Activated CD4-positive, alpha-beta T cell treated with anti-CD3 and anti-CD28 coated beads for 36 hours (primary cell): ENCODE measurements at regions not wholly inside any gene's neighbourhood (a gene's known extent, or its start where the extent isn't known, plus 50 kb on each side); places are given as distances from the start of the nearest gene placed in this dataset.
A peak's percentile ranks its signal among the peaks of the same experiment; 100 is the strongest.

Experiments
- ATAC-seq: fragments of 200-7000 bp; cut with Tn5 transposase; one replicate; pipeline ENCODE4 v1.10.0; 2021; ENCODE audit warnings: mild to moderate bottlenecking, moderate library complexity
- CTCF ChIA-PET: fragments of 350-600 bp; sonication (Branson Sonifier 250); formaldehyde crosslinking; loops from one replicate; lab custom pipeline; 2021; ENCODE audit warnings: antibody characterized with exemption; lab: Charles Lee
- POLR2A ChIA-PET: fragments of 350-600 bp; sonication (Branson Sonifier 250); formaldehyde crosslinking; loops from one replicate; lab custom pipeline; 2021; ENCODE audit warnings: antibody characterized with exemption, inconsistent platforms; lab: Charles Lee
- DNase-seq: peaks from one replicate; pipeline ENCODE4 v3.0.0-alpha.2; 2020
- H3K27ac Mint-ChIP-seq: one replicate; pipeline ENCODE4 v1.8.0; 2021; ENCODE audit warnings: mixed read lengths
- H3K27me3 Mint-ChIP-seq: one replicate; pipeline ENCODE4 v1.8.0; 2021; ENCODE audit warnings: mixed read lengths
- H3K36me3 Mint-ChIP-seq: one replicate; pipeline ENCODE4 v1.8.0; 2021; ENCODE audit warnings: low read depth, mixed read lengths
- H3K4me1 Mint-ChIP-seq: one replicate; pipeline ENCODE4 v1.8.0; 2021; ENCODE audit warnings: mixed read lengths
- H3K4me3 Mint-ChIP-seq: one replicate; pipeline ENCODE4 v1.8.0; 2021; ENCODE audit warnings: mild to moderate bottlenecking, moderate library complexity, mixed read lengths
- H3K9me3 Mint-ChIP-seq: one replicate; pipeline ENCODE4 v1.8.0; 2021; ENCODE audit warnings: low read depth, mixed read lengths
- intact Hi-C, 2 experiments: fragments of 100-400 bp; cut with DNase I in 1 of 2; cut with micrococcal nuclease in 1 of 2; formaldehyde crosslinking; loops; one replicate each; pipeline versions ENCODE4 v1.14.2 to v1.15.1; 2022 to 2024; cut with DNase I, micrococcal nuclease

DNA sequence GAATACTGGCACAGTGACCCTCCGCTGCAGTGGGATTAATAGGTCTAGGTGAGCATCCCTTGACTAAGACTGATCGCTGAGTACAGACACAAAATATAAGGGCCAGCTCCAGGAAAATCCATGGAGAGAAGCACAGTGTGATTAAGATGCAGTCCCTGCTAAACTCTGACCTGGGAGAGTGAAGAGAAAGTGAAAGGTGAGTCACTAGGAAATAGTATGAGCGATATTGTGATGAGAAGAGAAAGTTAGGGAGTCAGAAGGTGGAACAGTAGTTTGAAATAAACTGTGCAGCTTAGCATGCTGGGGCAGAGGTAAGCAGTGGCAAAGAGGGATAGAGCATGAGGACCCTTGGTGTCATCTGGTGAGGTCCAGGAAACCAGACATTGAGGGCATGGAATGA lies 278.6 kb upstream of the MAP3K7 start:
- intact Hi-C loops = loop anchor here in 1 of 2 experiments (10.0 kb wide), 1 partner anchor 251 kb away; no protein-coding TSS in a partner anchor
- Mint-ChIP-seq H3K4me1 (peaks cover 4% of the 10 kb centered on the region), H3K36me3 (no peaks in the 10 kb centered on the region), H3K4me3 (no peak overlapping the region), H3K27ac (no peak overlapping the region), H3K9me3 (no peaks in the 10 kb centered on the region), H3K27me3 (peaks cover 6% of the 10 kb centered on the region)
- peak; percentile 81 for ATAC-seq
- CTCF ChIA-PET = interaction anchor here (0.8 kb wide), 1 partner anchor 1506 kb away, joined by 3 read pairs; no protein-coding TSS in a partner anchor
- DNase-seq = no peak
- POLR2A ChIA-PET = no interaction called here

- no peak for ATAC-seq
- Mint-ChIP-seq H3K36me3 (no peaks in the 10 kb centered on the region), H3K4me3 (no peak overlapping the region), H3K4me1 (peaks cover 4% of the 10 kb centered on the region), H3K27ac (no peak overlapping the region), H3K27me3 (peaks cover 5% of the 10 kb centered on the region), H3K9me3 (no peaks in the 10 kb centered on the region)
- intact Hi-C loops = loop anchor here (2.0 to 10.0 kb wide), 2 partner anchors 248 to 254 kb away; no protein-coding TSS in a partner anchor
- CTCF ChIA-PET = no interaction called here
- no peak for DNase-seq
- POLR2A ChIA-PET = no interaction called here
Observed at GRCh38 chr6:90863043-90863442, 276.2 kb upstream of the MAP3K7 start.

DNA sequence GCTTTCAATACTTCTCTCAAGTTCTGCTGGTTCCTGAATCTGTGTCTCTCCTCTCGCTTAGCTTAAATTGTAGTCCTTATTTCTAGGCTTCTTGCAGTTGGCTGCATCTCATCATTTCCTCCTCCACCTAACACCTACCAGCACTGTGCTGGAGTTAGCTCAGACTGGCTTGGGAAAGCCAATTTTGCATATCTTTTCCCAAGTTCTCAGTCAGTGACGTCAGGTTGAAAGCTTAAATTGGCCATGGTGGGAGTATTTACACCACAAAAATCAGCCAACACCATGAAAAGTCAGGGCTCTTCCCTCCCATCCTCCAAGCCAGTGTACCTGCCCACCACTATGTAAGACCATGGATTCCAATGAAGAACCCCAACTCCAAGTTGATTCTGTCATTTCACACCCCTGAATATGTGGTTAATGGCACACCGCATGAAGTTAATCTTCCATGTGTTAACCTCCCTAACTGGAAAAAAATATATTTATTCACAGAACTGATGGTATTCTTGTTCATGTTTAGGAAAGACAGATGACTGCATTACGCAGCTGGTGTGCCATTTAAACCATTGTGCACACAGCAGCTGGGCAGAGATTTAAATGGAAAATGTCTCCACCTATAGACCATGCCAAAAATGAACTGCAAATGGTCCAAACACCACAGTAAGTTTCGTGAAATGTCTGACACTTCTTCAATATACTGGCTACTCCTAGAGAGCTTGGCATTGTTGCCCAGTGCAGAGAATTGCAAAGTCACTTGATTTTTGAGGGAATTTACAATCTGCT lies 274.1 kb upstream of the MAP3K7 start:
- POLR2A ChIA-PET = no interaction called here
- no peaks in the 10 kb centered on the region for H3K36me3 Mint-ChIP-seq
- intact Hi-C loops = loop anchor here in 1 of 2 experiments (10.0 kb wide), 1 partner anchor 246 kb away; no protein-coding TSS in a partner anchor
- H3K4me3 Mint-ChIP-seq = no peak overlapping the region
- no peaks in the 10 kb centered on the region for H3K9me3 Mint-ChIP-seq
- CTCF ChIA-PET = interaction anchor here (0.8 kb wide), 1 partner anchor 25 kb away, joined by 3 read pairs; no protein-coding TSS in a partner anchor
- H3K4me1 Mint-ChIP-seq = peaks cover 4% of the 10 kb centered on the region
- no peak overlapping the region for H3K27ac Mint-ChIP-seq
- no peak for DNase-seq
- ATAC-seq = peak; percentile 47
- peaks cover 10% of the 10 kb centered on the region for H3K27me3 Mint-ChIP-seq

GRCh38 chr6:90859612-90860011 lies 272.7 kb upstream of the MAP3K7 start:
- ChIA-PET CTCF (interaction anchor here (1.0 to 1.2 kb wide), 2 partner anchors 9 to 14 kb away, joined by 3 to 5 read pairs; no protein-coding TSS in a partner anchor), POLR2A (no interaction called here)
- no peak overlapping the region for H3K27ac Mint-ChIP-seq
- peaks cover 15% of the 10 kb centered on the region for H3K27me3 Mint-ChIP-seq
- intact Hi-C loops = loop anchor here in 1 of 2 experiments (10.0 kb wide), 1 partner anchor 245 kb away; no protein-coding TSS in a partner anchor
- ATAC-seq = no peak
- no peak overlapping the region for H3K4me3 Mint-ChIP-seq
- no peak for DNase-seq
- H3K4me1 Mint-ChIP-seq = peaks cover 4% of the 10 kb centered on the region
- no peaks in the 10 kb centered on the region for H3K9me3 Mint-ChIP-seq
- no peaks in the 10 kb centered on the region for H3K36me3 Mint-ChIP-seq

DNA sequence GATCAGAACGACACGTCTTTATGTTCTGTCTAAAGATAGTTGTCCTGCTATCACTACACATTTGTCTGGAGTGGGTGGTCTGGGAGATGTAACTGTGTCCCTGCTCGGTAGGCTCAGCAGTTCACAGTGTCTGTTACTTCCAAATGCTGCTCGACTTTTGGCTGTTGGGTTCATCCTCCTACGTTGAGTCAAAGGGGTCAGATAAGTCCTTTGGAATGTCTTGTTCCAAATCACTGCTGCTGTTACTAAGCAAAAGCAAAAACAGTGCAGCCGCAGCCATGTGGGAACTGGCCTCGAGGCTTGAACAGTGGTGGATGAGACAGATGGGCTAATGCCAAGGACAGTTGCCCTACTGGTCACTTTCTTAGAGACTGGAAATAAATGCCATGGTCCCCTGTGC lies 272.2 kb upstream of the MAP3K7 start:
- intact Hi-C loops = no loop called here
- H3K27me3 Mint-ChIP-seq = peaks cover 18% of the 10 kb centered on the region
- no peak overlapping the region for H3K4me3 Mint-ChIP-seq
- ChIA-PET POLR2A (no interaction called here), CTCF (interaction anchor here (1.0 kb wide), 1 partner anchor 9 kb away, joined by 5 read pairs; no protein-coding TSS in a partner anchor)
- no peak overlapping the region for H3K27ac Mint-ChIP-seq
- H3K9me3 Mint-ChIP-seq = no peaks in the 10 kb centered on the region
- no peaks in the 10 kb centered on the region for H3K36me3 Mint-ChIP-seq
- DNase-seq (no peak), ATAC-seq (no peak)
- peaks cover 4% of the 10 kb centered on the region for H3K4me1 Mint-ChIP-seq

- intact Hi-C loops = no loop called here
- ChIA-PET CTCF (interaction anchor here (0.9 to 1.3 kb wide), 2 partner anchors 8 to 12 kb away, joined by 3 to 4 read pairs; no protein-coding TSS in a partner anchor), POLR2A (no interaction called here)
- Mint-ChIP-seq H3K9me3 (no peaks in the 10 kb centered on the region), H3K27me3 (peaks cover 5% of the 10 kb centered on the region), H3K36me3 (no peaks in the 10 kb centered on the region), H3K4me3 (no peak overlapping the region), H3K27ac (no peak overlapping the region), H3K4me1 (no peaks in the 10 kb centered on the region)
- DNase-seq (no peak), ATAC-seq (no peak)
Observed at GRCh38 chr6:90849686-90850085, 262.8 kb upstream of the MAP3K7 start.

DNA sequence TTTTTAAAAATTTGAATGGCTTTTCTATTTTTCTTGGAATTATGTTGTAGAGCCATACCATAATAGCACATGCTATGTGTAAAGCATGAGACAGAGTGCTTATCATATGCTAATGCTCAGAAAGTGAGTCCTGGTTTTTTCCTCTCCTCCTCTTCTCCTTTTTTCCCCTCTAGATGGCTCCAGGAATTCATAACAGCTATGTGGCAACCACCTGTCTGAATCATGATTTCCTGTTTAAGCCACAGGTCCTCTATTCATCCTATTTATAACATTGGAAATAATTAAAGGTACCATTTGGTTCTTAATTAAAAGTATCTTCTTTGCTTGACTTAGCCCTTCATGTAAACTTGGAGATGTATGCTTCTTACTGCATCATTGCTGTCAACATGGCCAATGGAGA lies 260.0 kb upstream of the MAP3K7 start:
- POLR2A ChIA-PET = no interaction called here
- CTCF ChIA-PET = no interaction called here
- DNase-seq (no peak), ATAC-seq (no peak)
- no peak overlapping the region for H3K27ac Mint-ChIP-seq
- H3K4me1 Mint-ChIP-seq = no peaks in the 10 kb centered on the region
- H3K4me3 Mint-ChIP-seq = no peak overlapping the region
- H3K9me3 Mint-ChIP-seq = no peaks in the 10 kb centered on the region
- H3K36me3 Mint-ChIP-seq = no peaks in the 10 kb centered on the region
- peaks cover 4% of the 10 kb centered on the region for H3K27me3 Mint-ChIP-seq
- intact Hi-C loops = no loop called here

GRCh38 chr6:90835596-90836212 lies 248.8 kb upstream of the MAP3K7 start:
- DNase-seq (no peak), ATAC-seq (no peak)
- no peak overlapping the region for H3K27ac Mint-ChIP-seq
- no peaks in the 10 kb centered on the region for H3K4me1 Mint-ChIP-seq
- H3K4me3 Mint-ChIP-seq = no peak overlapping the region
- ChIA-PET POLR2A (no interaction called here), CTCF (no interaction called here)
- peaks cover 14% of the 10 kb centered on the region for H3K27me3 Mint-ChIP-seq
- no peaks in the 10 kb centered on the region for H3K9me3 Mint-ChIP-seq
- intact Hi-C loops = no loop called here
- no peaks in the 10 kb centered on the region for H3K36me3 Mint-ChIP-seq

GRCh38 chr6:90829311-90829710 lies 242.4 kb upstream of the MAP3K7 start:
- POLR2A ChIA-PET = no interaction called here
- H3K36me3 Mint-ChIP-seq = no peaks in the 10 kb centered on the region
- DNase-seq (no peak), ATAC-seq (no peak)
- H3K9me3 Mint-ChIP-seq = peaks cover 1% of the 10 kb centered on the region
- H3K27me3 Mint-ChIP-seq = peaks cover 20% of the 10 kb centered on the region
- H3K4me3 Mint-ChIP-seq = no peak overlapping the region
- CTCF ChIA-PET = no interaction called here
- no peaks in the 10 kb centered on the region for H3K4me1 Mint-ChIP-seq
- intact Hi-C loops = no loop called here
- H3K27ac Mint-ChIP-seq = no peak overlapping the region

DNA sequence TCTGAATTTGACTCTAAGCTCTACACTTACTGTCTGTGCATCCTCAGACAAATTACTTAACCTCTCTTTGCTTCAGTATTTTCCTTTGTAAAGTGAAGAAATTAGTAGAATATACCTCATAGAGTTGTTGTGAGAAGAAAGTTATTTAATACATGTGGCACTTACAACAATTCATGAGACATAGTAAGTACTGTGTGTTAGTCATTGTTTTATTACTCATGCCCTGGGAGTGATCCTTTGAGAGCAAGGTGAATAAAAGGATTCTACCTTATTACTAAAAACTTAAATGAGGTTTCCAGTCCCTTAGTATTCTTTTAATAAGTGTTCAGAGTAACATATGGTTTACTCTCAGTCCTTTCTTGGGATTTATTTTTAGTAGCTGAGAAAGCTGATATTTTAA lies 233.6 kb upstream of the MAP3K7 start:
- POLR2A ChIA-PET = no interaction called here
- H3K4me1 Mint-ChIP-seq = no peaks in the 10 kb centered on the region

GRCh38 chr6:90819483-90819882 lies 232.6 kb upstream of the MAP3K7 start:
- ChIA-PET POLR2A (no interaction called here), CTCF (no interaction called here)
- intact Hi-C loops = no loop called here
- H3K27ac Mint-ChIP-seq = no peak overlapping the region
- no peaks in the 10 kb centered on the region for H3K4me1 Mint-ChIP-seq
- peaks cover 8% of the 10 kb centered on the region for H3K27me3 Mint-ChIP-seq
- no peak for ATAC-seq
- H3K36me3 Mint-ChIP-seq = no peaks in the 10 kb centered on the region
- H3K4me3 Mint-ChIP-seq = no peak overlapping the region
- no peaks in the 10 kb centered on the region for H3K9me3 Mint-ChIP-seq
- DNase-seq = no peak

More for the DNA sequence above, 233.6 kb upstream of the MAP3K7 start:
- DNase-seq (no peak), ATAC-seq (no peak)
- Mint-ChIP-seq H3K27ac (no peak overlapping the region), H3K9me3 (peaks cover 1% of the 10 kb centered on the region), H3K36me3 (no peaks in the 10 kb centered on the region), H3K27me3 (peaks cover 8% of the 10 kb centered on the region), H3K4me3 (no peak overlapping the region)
- intact Hi-C loops = no loop called here
- CTCF ChIA-PET = interaction anchor here (0.6 kb wide), 1 partner anchor 208 kb away, joined by 4 read pairs; no protein-coding TSS in a partner anchor
